PC-9 (cell line): ENCODE measurements at regions not wholly inside any gene's neighbourhood (a gene's known extent, or its start where the extent isn't known, plus 50 kb on each side); places are given as distances from the start of the nearest gene placed in this dataset.

Source experiments
- EZH2 ChIP-seq: fragments of 200-600 bp; sonication (generic); IDR thresholded peaks from 2 replicates; pipeline ENCODE4 v1.8.0; 2017; ENCODE audit warnings: antibody characterized with exemption, low read depth
- TF ChIP-seq, protein P1 (sequence below): fragments of 200-600 bp; sonication (generic); conservative IDR thresholded peaks from 2 replicates; pipeline ENCODE4 v1.6.1; 2017; ENCODE audit warnings: mixed run types, antibody characterized with exemption, mild to moderate bottlenecking, moderate library complexity

DNA sequence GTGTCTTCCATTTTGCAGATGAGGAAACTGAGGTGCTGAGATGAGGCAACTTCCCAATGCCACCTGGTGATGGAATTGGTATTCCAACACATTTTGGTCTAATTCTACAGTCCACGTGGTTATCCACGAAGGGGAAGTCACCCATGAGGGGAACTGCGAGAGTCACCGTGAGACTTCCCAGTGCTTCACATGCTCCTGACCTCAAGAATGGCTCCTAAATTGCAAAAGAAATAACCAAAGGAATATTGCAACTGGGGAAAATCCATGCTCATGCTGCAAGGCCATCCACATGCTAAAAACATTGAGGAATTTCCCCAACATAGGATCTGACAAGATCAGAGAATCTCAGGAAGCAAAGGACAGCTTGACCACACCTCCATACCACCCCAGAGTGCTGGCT, 153.9 kb downstream of the HS3ST3B1 start:
- TF ChIP-seq, protein P1, sequence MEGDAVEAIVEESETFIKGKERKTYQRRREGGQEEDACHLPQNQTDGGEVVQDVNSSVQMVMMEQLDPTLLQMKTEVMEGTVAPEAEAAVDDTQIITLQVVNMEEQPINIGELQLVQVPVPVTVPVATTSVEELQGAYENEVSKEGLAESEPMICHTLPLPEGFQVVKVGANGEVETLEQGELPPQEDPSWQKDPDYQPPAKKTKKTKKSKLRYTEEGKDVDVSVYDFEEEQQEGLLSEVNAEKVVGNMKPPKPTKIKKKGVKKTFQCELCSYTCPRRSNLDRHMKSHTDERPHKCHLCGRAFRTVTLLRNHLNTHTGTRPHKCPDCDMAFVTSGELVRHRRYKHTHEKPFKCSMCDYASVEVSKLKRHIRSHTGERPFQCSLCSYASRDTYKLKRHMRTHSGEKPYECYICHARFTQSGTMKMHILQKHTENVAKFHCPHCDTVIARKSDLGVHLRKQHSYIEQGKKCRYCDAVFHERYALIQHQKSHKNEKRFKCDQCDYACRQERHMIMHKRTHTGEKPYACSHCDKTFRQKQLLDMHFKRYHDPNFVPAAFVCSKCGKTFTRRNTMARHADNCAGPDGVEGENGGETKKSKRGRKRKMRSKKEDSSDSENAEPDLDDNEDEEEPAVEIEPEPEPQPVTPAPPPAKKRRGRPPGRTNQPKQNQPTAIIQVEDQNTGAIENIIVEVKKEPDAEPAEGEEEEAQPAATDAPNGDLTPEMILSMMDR = no peak
- TF ChIP-seq EZH2 = no peak
